Mononuclear cell (primary cell): ENCODE measurements at regions not wholly inside any gene's neighbourhood (a gene's known extent, or its start where the extent isn't known, plus 50 kb on each side); places are given as distances from the start of the nearest gene placed in this dataset.

Experiments used
- H3K27me3 ChIP-seq: 2 replicates; pipeline ENCODE4 v1.6.0; 2011; ENCODE audit warnings: low read length, control low read depth; ENCODE audit not compliant: insufficient read depth
- H3K4me1 ChIP-seq: 2 replicates; pipeline ENCODE4 v1.5.1; 2011; ENCODE audit warnings: mild to moderate bottlenecking, low read length, control low read depth; ENCODE audit not compliant: insufficient read depth
- H3K4me3 ChIP-seq: 2 replicates; pipeline ENCODE4 v1.5.1; 2011; ENCODE audit warnings: mild to moderate bottlenecking, low read length, moderate library complexity
- H3K9me3 ChIP-seq: 2 replicates; pipeline ENCODE4 v1.5.1; 2011; ENCODE audit warnings: low read depth, mild to moderate bottlenecking, control low read depth, low read length

DNA sequence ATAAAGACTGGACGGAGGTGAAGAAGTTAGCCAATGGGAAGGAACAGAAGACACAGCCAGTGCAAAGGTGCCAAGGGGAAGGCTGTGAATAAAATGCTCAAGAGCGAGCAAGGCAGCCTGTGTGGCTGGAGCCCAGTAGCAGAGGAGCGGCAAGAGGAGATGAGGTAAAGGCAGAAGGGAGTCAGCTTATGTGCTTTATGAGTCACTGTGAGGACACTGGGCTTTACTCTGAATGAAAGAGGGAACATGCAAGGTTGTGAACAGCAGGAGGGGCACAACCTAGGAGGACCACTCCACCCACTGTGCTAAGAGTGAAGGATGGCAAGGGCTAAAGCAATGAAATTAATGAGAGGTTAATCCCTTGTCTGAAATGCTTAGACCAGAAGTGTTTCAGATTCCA lies 129.0 kb upstream of the ODAD2 start:
- Histone ChIP-seq H3K9me3 (no peaks in the 10 kb centered on the region), H3K4me3 (no peak overlapping the region), H3K4me1 (no peaks in the 10 kb centered on the region), H3K27me3 (no peaks in the 10 kb centered on the region)

DNA sequence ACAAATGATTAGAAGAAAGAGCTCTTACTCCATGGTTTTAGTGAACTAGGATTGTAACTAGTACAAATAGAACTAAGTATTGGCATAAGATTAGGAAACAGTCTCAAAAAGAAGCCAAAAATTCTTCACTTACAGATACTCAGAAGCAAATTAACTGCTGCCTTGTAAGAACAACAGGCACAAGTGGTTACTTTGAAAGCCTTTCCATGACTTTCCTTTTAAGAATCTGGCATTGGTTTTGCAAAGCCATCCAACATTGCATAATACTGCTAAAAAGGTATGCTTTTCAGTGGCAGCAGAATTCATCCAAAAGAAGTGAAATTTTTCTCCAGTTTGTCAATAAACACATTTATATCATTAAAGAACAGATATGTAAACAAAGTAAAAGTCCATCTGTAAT lies 126.8 kb upstream of the ODAD2 start:
- no peaks in the 10 kb centered on the region for H3K27me3 ChIP-seq
- no peak overlapping the region for H3K4me3 ChIP-seq
- H3K4me1 ChIP-seq = no peaks in the 10 kb centered on the region
- no peaks in the 10 kb centered on the region for H3K9me3 ChIP-seq

DNA sequence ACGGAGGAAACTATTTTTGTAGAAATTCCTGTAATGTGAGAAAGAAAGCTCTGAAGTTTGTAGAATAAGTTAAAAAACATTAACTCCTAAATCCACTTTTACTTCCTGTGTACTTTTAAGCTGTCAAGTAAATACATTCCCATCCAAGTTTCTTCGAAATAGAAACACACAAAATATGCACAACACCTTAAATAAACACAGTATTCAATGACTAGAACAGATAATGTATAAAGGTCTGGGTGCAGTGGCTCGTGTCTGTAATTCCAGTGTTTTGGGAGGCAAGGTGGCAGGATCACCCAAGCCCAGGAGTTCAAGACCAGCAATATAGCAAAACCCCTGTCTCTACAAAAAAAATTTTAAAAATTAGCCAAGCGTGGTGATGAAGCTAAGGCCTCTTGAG lies 121.9 kb upstream of the ODAD2 start:
- Histone ChIP-seq H3K4me3 (no peak overlapping the region), H3K4me1 (no peaks in the 10 kb centered on the region), H3K9me3 (no peaks in the 10 kb centered on the region), H3K27me3 (no peaks in the 10 kb centered on the region)

DNA sequence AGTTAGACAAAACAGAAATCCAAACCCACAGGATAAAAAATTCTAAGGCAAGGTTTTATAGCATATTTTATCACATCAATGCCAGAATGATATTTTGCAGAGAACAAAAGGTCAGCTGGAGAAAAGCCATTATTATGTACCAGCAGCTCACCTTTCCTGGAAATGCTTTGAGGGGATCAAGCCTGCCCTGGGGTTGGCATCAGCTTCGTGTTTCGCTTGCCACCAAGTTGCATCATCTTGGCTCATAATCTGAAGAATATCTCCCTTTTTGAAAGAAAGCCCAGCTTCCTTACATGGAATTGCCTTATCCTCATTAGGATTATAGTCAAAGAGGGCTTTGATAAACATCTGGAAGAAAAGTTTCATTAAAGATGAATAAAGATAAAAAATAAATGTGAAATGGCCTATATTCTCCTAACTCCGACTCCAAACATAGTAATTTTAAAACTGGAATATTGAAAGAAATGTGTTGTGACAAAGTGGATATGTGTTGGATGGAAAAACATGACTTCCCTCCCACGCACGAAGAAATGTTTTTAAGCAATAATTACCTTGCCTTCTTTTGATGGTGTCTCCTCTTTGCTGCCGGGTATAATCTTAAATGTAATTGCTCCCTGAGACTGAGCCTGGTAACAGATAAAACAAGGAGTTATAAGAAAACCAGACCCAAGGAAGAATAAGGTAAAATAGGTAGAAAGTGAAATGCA lies 121.3 kb upstream of the ODAD2 start:
- no peak overlapping the region for H3K4me3 ChIP-seq
- no peaks in the 10 kb centered on the region for H3K27me3 ChIP-seq
- no peaks in the 10 kb centered on the region for H3K4me1 ChIP-seq
- H3K9me3 ChIP-seq = no peaks in the 10 kb centered on the region

DNA sequence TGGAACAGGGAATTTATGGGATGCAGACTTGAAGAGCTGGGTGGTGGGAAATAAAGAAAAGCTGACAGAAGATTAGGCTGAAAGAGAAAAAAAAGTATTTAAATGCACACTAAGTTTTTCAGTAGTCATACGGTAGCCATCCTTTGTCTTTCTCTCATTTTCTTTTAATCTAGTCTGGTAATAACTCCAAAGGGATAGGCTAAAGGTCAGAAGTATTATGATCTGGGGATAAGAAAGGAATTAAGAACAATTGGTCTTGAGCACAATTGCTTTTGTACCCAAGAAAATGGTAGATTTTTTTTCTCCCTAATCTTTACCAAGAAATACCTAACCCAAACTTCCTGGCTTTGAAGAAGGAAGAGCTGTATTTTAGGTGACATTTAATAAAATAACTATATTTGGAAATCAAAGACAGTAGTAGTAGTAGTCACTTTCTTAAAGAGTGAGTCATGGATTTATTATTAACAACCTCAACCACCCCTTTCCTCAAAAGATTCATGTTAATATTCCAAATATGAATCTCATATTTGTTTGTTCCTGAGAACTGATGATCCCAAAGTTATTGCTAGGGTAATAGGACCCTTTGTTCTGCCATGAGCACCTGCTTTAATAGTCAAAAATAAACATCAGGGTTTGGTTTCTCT lies 120.2 kb upstream of the ODAD2 start:
- no peaks in the 10 kb centered on the region for H3K4me1 ChIP-seq
- no peak overlapping the region for H3K4me3 ChIP-seq
- no peaks in the 10 kb centered on the region for H3K9me3 ChIP-seq
- H3K27me3 ChIP-seq = no peaks in the 10 kb centered on the region

DNA sequence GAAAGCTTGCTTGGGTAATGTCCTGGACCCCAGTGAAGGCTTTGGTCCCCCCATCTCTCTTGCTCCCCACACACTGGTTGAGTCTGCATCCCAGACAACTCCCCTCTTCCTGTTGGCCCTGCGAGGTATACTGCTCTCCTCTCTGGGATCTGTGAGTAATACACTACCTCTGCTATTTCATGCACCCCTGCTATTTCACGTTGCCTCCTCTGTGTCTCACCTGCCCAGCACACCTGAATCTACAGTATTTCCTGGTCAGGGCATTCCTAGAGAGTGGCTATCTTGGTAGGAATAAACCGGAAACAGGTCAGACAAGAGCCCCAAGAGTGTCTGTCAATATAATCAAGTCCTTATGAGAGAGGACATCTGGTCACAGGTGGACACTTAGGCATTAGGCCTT lies 114.3 kb upstream of the ODAD2 start:
- Histone ChIP-seq H3K4me1 (no peaks in the 10 kb centered on the region), H3K4me3 (no peak overlapping the region), H3K9me3 (no peaks in the 10 kb centered on the region), H3K27me3 (no peaks in the 10 kb centered on the region)

DNA sequence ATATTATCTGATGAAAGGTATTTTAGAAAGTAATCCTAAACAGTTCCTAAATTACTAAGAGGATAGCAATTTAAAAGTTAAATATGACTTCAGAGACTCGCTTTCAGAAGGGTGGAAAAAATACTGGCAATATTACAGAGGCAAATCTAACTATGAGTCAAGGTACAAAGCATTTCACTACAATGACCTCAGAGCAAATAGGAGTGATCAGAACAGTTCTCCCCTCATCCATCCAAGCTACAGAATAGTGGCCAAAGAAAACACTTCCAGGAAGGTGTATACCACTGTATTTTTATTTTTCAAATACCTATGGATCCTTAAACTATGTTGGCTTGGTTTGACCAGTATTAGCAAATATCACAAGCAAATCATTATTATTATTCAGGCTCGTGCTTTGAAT lies 112.8 kb upstream of the ODAD2 start:
- H3K4me1 ChIP-seq = no peaks in the 10 kb centered on the region
- no peak overlapping the region for H3K4me3 ChIP-seq
- H3K9me3 ChIP-seq = no peaks in the 10 kb centered on the region
- no peaks in the 10 kb centered on the region for H3K27me3 ChIP-seq

DNA sequence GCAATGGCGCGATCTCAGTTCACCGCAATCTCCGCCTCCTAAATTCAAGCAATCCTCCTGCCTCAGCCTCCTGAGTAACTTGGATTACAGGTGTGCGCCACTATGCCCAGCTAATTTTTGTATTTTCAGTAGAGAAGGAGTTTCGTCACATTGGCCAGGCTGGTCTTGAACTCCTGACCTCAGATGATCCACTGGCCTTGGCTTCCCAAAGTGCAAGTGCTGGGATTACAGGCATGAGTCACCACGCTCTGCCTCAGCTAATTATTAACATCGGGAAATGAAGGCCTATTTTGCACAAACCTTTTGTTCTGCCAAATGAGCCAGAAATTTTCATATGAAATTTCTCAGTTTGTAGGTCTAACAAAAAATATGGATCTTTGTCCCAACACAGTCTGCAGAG lies 106.7 kb upstream of the ODAD2 start:
- Histone ChIP-seq H3K4me1 (no peaks in the 10 kb centered on the region), H3K27me3 (no peaks in the 10 kb centered on the region), H3K4me3 (no peak overlapping the region), H3K9me3 (no peaks in the 10 kb centered on the region)

DNA sequence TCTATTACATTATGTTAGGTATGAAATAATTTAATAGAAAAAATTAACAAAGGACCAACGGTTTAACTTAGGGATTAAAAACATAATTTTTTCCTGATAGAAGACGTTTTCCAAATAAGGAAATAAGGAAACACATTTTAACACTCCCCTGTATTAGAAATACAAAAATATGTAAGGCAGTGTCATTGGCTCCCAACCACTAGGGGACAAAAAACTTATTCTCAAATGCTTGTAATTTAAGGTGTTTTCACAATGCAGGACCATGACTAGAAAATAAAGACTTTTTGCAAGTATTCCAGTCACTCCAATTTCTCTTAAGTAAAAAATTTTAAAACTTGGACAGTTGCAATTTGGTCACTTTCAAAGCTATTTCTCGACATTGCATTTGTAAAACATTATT lies 98.8 kb upstream of the ODAD2 start:
- Histone ChIP-seq H3K4me1 (no peaks in the 10 kb centered on the region), H3K9me3 (no peaks in the 10 kb centered on the region), H3K27me3 (no peaks in the 10 kb centered on the region), H3K4me3 (no peak overlapping the region)

DNA sequence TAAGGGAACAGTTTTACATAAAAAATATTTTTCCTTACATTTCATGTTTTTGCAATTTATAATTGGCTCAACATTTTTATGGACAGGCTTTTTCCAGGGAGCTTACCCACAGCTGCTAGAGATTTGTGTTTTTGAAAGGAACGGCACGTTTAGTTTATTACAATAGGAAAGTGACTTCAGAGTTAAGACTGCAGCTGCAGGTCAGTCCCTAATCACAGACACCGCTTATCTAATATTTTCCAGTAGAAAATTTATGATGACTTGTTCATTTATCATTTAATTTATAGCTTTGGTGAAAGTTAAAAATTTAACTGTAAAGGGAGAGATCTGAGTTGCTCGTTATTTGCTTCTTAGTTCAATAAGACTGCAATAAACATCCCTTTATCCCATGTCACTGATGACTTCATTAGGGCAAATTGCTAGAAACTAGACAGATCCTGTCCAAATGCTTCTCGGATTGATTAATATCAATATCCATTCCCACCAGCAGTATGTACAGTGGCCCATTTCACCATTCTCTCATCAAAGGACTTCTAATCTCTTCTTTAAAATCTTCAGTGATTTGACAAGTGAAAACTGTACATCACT lies 97.0 kb upstream of the ODAD2 start:
- Histone ChIP-seq H3K4me3 (no peak overlapping the region), H3K27me3 (no peaks in the 10 kb centered on the region), H3K4me1 (no peaks in the 10 kb centered on the region), H3K9me3 (no peaks in the 10 kb centered on the region)

DNA sequence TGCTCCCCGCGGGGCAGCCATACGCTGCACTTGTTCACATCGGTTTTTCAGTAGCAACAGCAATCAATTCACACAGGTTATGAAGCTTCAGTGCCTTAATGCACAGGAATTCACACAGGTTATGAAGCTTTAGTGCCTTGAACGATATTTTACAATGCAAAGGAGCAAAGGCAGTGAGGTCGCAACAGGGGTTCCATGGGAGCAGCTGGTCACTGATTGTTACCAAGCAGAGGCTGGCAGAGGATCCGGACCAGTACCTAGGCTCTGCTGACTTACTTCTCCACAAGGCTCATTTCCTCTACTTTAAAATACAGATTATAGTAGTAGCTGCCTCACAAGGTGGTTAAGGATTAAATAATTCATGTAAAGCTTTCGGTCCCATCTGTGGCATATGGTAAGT lies 95.2 kb upstream of the ODAD2 start:
- H3K27me3 ChIP-seq = no peaks in the 10 kb centered on the region

DNA sequence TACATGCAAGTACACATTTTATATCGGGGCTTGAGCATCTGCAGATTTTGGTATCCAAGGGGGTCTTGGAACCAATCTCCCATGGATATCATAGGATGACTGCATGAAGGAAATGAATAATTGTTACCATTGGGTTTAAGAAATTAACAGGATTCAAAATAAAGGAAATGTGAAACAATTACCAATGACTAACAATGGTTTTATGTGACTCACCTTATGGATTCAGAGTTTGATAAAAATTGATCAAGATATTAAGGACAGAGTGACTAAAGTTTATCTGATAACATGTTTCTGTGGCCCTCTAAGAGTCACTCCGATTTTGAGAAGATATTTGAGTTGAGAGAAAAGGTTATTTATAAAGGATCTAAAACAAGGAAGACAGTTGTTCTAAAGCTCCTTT lies 93.0 kb upstream of the ODAD2 start:
- no peak overlapping the region for H3K4me3 ChIP-seq
- H3K9me3 ChIP-seq = no peaks in the 10 kb centered on the region

More for the DNA sequence above, 95.2 kb upstream of the ODAD2 start:
- H3K4me3 ChIP-seq = no peak overlapping the region
- H3K9me3 ChIP-seq = no peaks in the 10 kb centered on the region
- H3K4me1 ChIP-seq = no peaks in the 10 kb centered on the region

DNA sequence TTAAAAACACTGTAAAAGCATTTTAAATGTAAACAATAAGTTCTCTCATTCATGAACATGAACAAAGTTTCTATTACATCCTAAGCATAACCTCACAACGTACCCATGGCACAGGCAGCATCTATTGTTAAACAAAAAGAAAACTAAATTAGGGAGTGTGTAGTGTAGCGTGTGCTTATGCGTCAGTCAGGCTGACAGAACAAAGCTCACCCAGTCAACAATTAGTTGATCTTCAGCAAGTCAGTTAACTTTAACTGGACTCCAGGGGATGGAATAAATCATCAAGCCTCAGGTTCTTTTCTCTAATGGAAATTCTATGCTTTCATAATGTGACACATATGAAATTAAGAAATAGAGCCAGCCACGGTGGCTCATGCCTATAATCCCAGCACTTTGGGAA lies 91.6 kb upstream of the ODAD2 start:
- no peaks in the 10 kb centered on the region for H3K9me3 ChIP-seq
- no peak overlapping the region for H3K4me3 ChIP-seq
- peaks cover 4% of the 10 kb centered on the region for H3K4me1 ChIP-seq
- H3K27me3 ChIP-seq = no peaks in the 10 kb centered on the region

More for the DNA sequence above, 93.0 kb upstream of the ODAD2 start:
- H3K27me3 ChIP-seq = no peaks in the 10 kb centered on the region
- peaks cover 4% of the 10 kb centered on the region for H3K4me1 ChIP-seq

DNA sequence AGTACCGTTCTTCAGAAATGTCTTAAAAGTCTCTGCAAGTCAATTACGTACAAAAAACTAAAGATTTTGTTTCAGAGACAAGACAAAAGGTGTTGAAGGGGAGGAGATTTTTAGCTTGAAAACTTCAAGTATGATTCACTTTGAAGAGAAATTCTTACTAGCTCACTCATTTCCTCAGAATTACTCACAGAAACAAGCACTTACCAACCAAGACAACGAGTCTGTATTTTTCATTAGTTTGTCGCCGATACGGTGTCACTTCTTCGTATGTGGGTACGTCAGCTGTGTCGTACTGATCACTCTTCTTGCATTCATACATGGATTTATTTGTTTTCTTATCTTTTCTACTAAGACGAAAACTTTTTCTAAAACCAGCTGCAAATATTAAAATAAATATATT lies 90.6 kb upstream of the ODAD2 start:
- Histone ChIP-seq H3K27me3 (no peaks in the 10 kb centered on the region), H3K4me1 (peaks cover 4% of the 10 kb centered on the region), H3K4me3 (no peak overlapping the region), H3K9me3 (no peaks in the 10 kb centered on the region)

DNA sequence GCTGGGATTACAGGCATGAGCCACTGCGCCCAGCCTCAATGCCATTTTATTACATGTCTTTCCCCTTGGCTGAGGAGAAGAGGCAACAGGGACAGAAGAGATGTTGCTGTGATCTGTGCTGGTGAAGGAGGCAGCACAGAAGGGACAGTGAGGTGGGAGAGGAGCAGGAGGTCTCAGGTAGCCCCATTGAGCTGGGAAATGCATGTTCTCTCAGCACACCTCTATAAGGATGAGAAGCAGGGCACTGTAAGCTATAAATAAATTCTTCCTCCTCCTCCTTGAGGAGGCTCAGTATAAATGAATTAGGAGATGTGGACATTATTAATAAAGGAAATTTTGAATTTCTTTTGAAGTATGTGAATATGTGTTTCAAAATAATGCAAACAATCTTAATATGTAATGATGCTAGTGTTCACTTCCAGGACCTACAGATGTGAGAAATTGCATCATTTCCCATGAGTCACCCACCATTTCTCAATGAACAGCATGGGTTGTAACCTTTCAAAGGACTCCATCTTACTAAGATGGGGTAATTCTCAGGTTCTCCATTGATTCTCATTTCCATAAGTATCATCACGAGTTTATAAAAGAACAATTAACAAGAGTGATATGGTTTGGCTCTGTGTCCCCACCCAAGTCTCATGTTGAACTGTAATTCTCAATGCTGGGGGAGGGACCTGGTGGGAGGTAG lies 88.9 kb upstream of the ODAD2 start:
- H3K4me1 ChIP-seq = peaks cover 4% of the 10 kb centered on the region
- no peaks in the 10 kb centered on the region for H3K9me3 ChIP-seq
- no peaks in the 10 kb centered on the region for H3K27me3 ChIP-seq
- H3K4me3 ChIP-seq = no peak overlapping the region
